ENCODE measurements at regions not wholly inside any gene's neighbourhood (a gene's known extent, or its start where the extent isn't known, plus 50 kb on each side); places are given as distances from the start of the nearest gene placed in this dataset.

GRCh38 chr14:62018606-62019005 is 256.4 kb downstream of the SNAPC1 start:
- no peak overlapping the region for H3K9ac ChIP-seq (ENCODE audit: insufficient read depth, low read length)
- H3K4me3 ChIP-seq (replicated peaks in 1 of 4; ENCODE audit: control extremely low read depth in 1 of 4, insufficient read depth in 1 of 4, low read depth in 3 of 4, low read length in 4 of 4): no peak overlapping the region
- H2AFZ ChIP-seq (ENCODE audit: low read length): no peak overlapping the region
- H3K36me3 ChIP-seq (ENCODE audit: control insufficient read depth, insufficient read depth, low read length): no peaks in the 10 kb centered on the region
- no peaks in the 10 kb centered on the region for H3K79me2 ChIP-seq (ENCODE audit: control insufficient read depth, insufficient read depth, low read length)
- TF ChIP-seq CTCF (conservative IDR thresholded peaks at IDR 0.05 in 1 of 2, IDR thresholded peaks at IDR 0.05 in 1 of 2; ENCODE audit: low read depth in 1 of 2, low read length in 2 of 2) (no peak), EZH2 (IDR thresholded peaks at IDR 0.05; ENCODE audit: low read length, missing control alignments) (no peak)
- no peak for DNase-seq (ENCODE audit: low read depth in 2 of 2)
- no peak overlapping the region for H3K4me2 ChIP-seq (ENCODE audit: extremely low read depth, insufficient read depth, low read length)
- no peaks in the 10 kb centered on the region for H3K9me3 ChIP-seq (ENCODE audit: control insufficient read depth, insufficient read depth, low read depth, low read length)
- no peaks in the 10 kb centered on the region for H3K4me1 ChIP-seq (ENCODE audit: control insufficient read depth, extremely low read depth, insufficient read depth, low read length)
- no peaks in the 10 kb centered on the region for H4K20me1 ChIP-seq (ENCODE audit: control insufficient read depth, extremely low read depth, insufficient read depth, low read length)
- H3K27me3 ChIP-seq (ENCODE audit: control insufficient read depth, insufficient read depth, low read length): no peaks in the 10 kb centered on the region
- H3K27ac ChIP-seq (ENCODE audit: insufficient read depth, low read length): no peak overlapping the region

DNA sequence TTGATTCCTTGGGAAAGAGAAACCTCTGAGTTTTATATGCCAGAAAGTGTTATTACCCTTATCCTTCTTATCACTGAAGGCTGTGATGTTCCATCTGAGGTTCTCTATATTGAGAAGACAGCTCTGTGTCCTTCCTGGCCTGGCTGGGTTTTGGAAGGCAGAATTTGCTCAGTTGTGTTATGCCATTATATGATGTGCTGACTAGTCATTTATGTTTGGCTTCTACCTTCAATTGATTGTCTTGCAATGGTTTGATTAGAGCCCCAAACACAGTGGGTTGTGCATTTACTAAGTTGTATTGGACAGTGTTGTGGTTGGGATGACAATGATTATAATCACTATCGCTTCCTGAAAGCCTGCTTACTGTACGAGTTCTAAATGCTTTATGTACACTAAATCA is 265.7 kb downstream of the SNAPC1 start:
- no peak for TF ChIP-seq CTCF (conservative IDR thresholded peaks at IDR 0.05 in 1 of 2, IDR thresholded peaks at IDR 0.05 in 1 of 2; ENCODE audit: low read depth in 1 of 2, low read length in 2 of 2)
- TF ChIP-seq EZH2 (IDR thresholded peaks at IDR 0.05; ENCODE audit: low read length, missing control alignments): no peak
- H3K79me2 ChIP-seq (ENCODE audit: control insufficient read depth, insufficient read depth, low read length): no peaks in the 10 kb centered on the region
- no peak overlapping the region for H3K9ac ChIP-seq (ENCODE audit: insufficient read depth, low read length)
- no peaks in the 10 kb centered on the region for H3K4me1 ChIP-seq (ENCODE audit: control insufficient read depth, extremely low read depth, insufficient read depth, low read length)
- H2AFZ ChIP-seq (ENCODE audit: low read length): no peak overlapping the region
- H4K20me1 ChIP-seq (ENCODE audit: control insufficient read depth, extremely low read depth, insufficient read depth, low read length): no peaks in the 10 kb centered on the region
- no peak overlapping the region for H3K4me2 ChIP-seq (ENCODE audit: extremely low read depth, insufficient read depth, low read length)
- no peak overlapping the region for H3K4me3 ChIP-seq (replicated peaks in 1 of 4; ENCODE audit: control extremely low read depth in 1 of 4, insufficient read depth in 1 of 4, low read depth in 3 of 4, low read length in 4 of 4)
- H3K27ac ChIP-seq (ENCODE audit: insufficient read depth, low read length): no peak overlapping the region
- H3K27me3 ChIP-seq (ENCODE audit: control insufficient read depth, insufficient read depth, low read length): no peaks in the 10 kb centered on the region
- DNase-seq (ENCODE audit: low read depth in 2 of 2): no peak
- no peaks in the 10 kb centered on the region for H3K9me3 ChIP-seq (ENCODE audit: control insufficient read depth, insufficient read depth, low read depth, low read length)
- no peaks in the 10 kb centered on the region for H3K36me3 ChIP-seq (ENCODE audit: control insufficient read depth, insufficient read depth, low read length)

DNA sequence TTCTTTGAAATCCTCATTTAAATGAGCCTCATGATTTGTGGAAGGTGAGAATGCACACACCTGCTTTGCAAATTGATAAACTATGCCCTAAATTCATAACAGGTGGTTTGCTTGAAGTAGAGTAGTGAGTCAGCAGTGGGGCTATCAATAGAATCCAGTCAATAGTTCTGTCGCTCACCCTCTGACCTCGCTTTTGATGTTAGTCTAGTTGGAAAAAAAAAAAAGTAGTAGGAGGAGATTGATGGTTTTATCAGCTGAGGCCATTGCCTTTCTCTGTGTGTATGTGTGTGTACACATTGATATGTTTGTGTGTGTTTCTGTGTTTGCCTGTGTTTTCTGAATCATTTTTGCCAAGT is 267.3 kb downstream of the SNAPC1 start:
- Histone ChIP-seq H3K9ac (ENCODE audit: insufficient read depth, low read length) (no peak overlapping the region), H3K4me3 (replicated peaks in 1 of 4; ENCODE audit: control extremely low read depth in 1 of 4, insufficient read depth in 1 of 4, low read depth in 3 of 4, low read length in 4 of 4) (no peak overlapping the region), H3K36me3 (ENCODE audit: control insufficient read depth, insufficient read depth, low read length) (no peaks in the 10 kb centered on the region), H2AFZ (ENCODE audit: low read length) (no peak overlapping the region), H4K20me1 (ENCODE audit: control insufficient read depth, extremely low read depth, insufficient read depth, low read length) (no peaks in the 10 kb centered on the region), H3K27ac (ENCODE audit: insufficient read depth, low read length) (no peak overlapping the region), H3K79me2 (ENCODE audit: control insufficient read depth, insufficient read depth, low read length) (no peaks in the 10 kb centered on the region), H3K27me3 (ENCODE audit: control insufficient read depth, insufficient read depth, low read length) (no peaks in the 10 kb centered on the region), H3K4me1 (ENCODE audit: control insufficient read depth, extremely low read depth, insufficient read depth, low read length) (no peaks in the 10 kb centered on the region), H3K9me3 (ENCODE audit: control insufficient read depth, insufficient read depth, low read depth, low read length) (no peaks in the 10 kb centered on the region), H3K4me2 (ENCODE audit: extremely low read depth, insufficient read depth, low read length) (no peak overlapping the region)
- no peak for DNase-seq (ENCODE audit: low read depth in 2 of 2)
- TF ChIP-seq CTCF (conservative IDR thresholded peaks at IDR 0.05 in 1 of 2, IDR thresholded peaks at IDR 0.05 in 1 of 2; ENCODE audit: low read depth in 1 of 2, low read length in 2 of 2): no peak
- no peak for TF ChIP-seq EZH2 (IDR thresholded peaks at IDR 0.05; ENCODE audit: low read length, missing control alignments)

Data from fibroblast of lung (primary cell).